Vagina (tissue), 2 donors: ENCODE measurements at regions not wholly inside any gene's neighbourhood (a gene's known extent, or its start where the extent isn't known, plus 50 kb on each side); places are given as distances from the start of the nearest gene placed in this dataset.

Experiments
- CTCF ChIP-seq, 3 experiments: fragments of 450-650 bp in 2 of 3; fragments of 200-600 bp in 1 of 3; sonication (generic) in 1 of 3; IDR thresholded peaks; one replicate each; pipeline ENCODE4 v1.5.1; 2017 to 2019; ENCODE audit warnings: antibody characterized with exemption in 3 of 3, mild to moderate bottlenecking in 2 of 3, moderate library complexity in 2 of 3
- POLR2A ChIP-seq, 2 donors: fragments of 450-650 bp; IDR thresholded peaks; one replicate each; pipeline ENCODE4 v1.6.1; 2017; ENCODE audit warnings: antibody characterized with exemption in 2 of 2, mild to moderate bottlenecking in 2 of 2, moderate library complexity in 2 of 2
- POLR2AphosphoS5 ChIP-seq, 2 donors: sonication (generic); formaldehyde crosslinking; IDR thresholded peaks; one replicate each; pipeline ENCODE4 v1.9.0; 2017; ENCODE audit warnings: antibody characterized with exemption in 2 of 2, mild to moderate bottlenecking in 2 of 2, low read depth in 1 of 2; ENCODE audit not compliant: insufficient read depth in 1 of 2

DNA sequence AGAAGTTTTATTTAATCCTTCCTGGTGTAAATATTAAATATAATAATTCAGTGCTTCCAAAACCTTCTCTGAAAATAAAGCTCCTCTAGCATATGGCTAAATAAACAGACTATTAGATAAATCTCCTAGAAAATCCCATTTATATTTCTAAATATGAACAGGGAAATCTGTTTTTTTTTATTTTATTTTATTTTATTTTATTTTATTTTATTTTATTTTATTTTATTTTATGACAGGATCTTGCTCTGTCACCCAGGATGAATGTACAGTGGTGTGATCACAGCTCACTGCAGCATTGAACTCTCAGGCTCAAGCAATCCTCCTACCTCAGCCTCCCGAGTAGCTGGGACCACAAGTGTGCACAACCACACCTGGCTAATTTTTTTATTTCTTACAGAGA, 673.5 kb downstream of the IRS1 start:
- TF ChIP-seq CTCF (IDR thresholded peaks at IDR 0.05) (no peak), POLR2A (IDR thresholded peaks at IDR 0.05) (no peak), POLR2AphosphoS5 (IDR thresholded peaks at IDR 0.05; ENCODE audit: insufficient read depth in 1 of 2, low read depth in 1 of 2) (no peak)
